GM18868 (cell line): ENCODE measurements at regions not wholly inside any gene's neighbourhood (a gene's known extent, or its start where the extent isn't known, plus 50 kb on each side); places are given as distances from the start of the nearest gene placed in this dataset.
"Not testable (repeated sequence)": the region's sequence is repeated elsewhere in the genome, so short reads cannot be mapped to it uniquely, and the experiment has no call there.

Source experiments
- ATAC-seq: cut with Tn5 transposase; IDR thresholded peaks from one replicate; pipeline ENCODE4 v1.9.1; 2021; ENCODE audit warnings: mild to moderate bottlenecking, moderate library complexity; ENCODE audit not compliant: unreplicated experiment

DNA sequence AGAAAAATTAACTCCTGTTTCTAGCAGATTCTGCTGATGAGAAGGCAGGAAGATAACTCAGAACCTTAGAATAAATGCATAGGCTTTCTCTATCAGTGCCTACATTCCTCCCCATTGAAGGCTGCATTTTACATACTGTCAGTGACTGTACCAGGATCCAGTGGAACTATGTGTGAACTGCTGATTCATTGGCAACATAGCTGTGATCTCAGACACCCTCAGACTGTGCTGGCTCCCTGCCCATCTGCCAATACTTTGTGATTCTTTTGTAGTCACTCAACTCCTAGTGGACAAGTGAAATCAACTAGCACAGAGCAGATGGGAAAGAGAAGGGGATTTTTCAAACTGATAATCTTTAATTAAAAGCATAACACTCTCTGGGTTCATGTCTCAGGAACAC is 375.8 kb downstream of the MDFIC start:
- ATAC-seq, result no peak

DNA sequence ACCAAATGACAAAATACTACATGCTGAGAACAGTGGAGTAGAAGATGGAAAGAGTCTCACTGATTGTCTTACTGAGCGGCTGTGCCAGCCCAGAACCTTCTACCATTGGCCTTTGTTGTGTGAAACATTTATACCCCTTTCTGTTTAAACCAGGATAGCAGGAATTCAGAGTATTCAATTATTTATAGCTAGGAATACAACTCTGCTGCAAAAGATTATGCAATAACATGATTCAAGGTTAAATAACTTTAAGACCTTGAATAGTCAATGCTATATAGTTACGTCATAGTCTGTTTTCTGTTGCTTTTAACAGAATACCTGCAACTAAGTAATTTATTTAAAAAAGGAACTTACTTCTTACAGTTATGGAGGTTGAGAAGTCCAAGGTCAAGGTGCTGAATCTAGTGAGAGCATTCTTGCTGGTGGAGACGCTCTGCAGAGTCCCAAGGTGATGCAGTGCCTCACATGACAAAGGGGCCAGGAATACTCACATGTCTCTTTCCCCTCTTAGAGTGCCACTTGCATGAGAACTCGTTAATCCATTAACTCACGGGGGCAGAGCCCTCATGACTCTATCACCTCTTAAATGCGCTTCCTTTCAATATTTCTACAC is 371.8 kb downstream of the MDFIC start:
- ATAC-seq, result no peak

DNA sequence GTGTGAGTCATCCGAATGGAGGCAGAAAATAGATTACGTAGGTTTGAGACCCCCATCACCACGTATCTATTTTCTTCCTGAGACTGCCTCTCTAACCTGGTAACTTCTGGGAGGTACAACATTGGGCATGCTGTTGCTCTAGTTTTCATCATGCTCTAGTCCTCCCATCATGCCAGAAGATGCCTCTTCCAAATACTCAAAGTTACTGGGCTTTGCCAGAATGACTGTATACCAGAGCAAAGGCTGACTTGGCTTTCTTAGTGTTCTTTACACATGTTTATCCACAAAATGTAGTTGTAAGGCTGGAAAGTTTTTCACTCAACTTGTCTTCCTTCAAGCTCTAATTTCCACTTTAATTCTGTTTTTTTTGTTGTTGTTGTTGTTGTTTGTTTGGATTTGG is 370.5 kb downstream of the MDFIC start:
- no peak for ATAC-seq

DNA sequence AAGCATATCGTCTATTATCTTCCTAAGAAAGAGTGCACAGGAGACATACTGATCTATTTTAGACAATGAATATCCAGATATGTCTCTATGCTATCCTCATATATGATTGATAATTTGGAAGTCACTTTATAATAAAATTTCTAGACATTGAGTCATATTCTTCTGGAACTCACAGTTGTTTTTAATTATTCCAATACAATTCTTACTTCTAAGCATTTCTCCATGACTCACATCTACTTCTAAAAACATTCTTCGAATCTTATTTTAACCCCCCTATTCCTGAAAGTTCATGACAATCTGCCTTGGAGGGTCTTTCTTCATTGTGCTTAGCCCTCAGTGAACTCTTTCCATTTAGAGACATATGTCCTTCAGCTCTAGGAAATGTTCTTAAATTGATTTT is 368.1 kb downstream of the MDFIC start:
- ATAC-seq, result no peak

DNA sequence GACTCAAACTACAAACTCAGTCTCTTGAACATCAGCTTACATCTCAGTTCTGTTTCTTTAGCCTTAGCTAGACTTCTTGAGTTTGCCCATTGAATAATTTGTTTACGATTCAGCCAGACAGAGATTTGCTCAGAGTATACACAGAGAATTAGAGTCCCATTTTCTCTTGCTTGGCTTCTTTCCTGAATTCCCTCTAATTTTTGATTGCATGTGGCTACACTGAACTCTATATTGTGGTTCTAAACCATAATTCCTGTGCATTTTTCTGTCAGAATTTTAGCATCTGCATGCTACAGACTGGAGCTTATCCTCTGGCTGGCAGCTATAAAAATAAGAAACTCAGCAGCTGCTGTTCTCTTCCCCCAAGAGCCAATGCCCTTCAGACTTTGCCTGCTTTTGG is 354.9 kb downstream of the MDFIC start:
- no peak for ATAC-seq

DNA sequence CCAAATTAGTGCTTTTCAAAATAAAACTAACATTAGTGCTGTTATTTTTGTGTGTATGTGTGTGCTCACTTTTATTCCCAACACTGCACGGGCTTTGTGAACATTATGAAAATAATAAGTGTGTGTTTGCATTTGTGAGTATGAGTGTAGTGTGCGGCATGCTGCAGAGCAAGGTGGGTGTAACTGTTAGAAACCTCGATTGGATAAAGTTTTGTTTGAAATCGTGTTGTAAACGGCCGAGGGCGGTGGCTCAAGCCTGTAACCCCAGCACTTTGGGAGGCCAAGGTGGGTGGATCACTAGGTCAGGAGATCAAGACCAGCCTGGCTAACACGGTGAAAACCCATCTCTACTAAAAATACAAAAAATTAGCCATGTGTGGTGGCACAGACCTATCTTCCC is 352.0 kb downstream of the MDFIC start:
- ATAC-seq, result not testable (repeated sequence)

DNA sequence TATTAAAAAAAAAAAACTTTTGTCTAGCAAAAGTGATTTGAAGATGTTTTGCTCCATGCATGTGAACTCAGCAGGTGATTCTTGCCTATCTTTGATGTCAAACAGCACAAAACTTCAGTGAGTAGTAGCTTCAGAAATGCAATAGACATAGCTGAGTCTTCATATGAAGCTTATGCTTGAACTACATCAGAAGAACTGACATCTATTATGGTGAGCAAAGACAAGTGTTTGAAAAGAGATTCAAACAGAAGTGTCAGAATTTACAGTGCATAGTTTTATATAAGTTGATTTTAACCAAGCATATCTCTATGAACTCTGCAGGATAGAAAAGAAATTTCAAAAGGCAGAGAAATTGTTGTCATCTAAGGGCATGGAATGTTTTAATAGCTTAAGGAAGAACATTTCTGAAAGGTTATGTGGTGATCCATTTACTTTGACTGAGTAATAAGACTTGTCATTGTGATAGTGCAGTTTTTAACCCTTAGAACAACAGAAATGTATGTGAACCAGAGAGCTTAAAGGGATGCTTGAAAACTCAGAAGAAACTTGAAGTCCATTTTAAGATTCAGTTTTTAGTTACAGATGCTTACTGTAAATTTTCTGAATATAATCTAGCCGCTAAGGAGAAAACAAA is 351.4 kb downstream of the MDFIC start:
- ATAC-seq, result no peak

DNA sequence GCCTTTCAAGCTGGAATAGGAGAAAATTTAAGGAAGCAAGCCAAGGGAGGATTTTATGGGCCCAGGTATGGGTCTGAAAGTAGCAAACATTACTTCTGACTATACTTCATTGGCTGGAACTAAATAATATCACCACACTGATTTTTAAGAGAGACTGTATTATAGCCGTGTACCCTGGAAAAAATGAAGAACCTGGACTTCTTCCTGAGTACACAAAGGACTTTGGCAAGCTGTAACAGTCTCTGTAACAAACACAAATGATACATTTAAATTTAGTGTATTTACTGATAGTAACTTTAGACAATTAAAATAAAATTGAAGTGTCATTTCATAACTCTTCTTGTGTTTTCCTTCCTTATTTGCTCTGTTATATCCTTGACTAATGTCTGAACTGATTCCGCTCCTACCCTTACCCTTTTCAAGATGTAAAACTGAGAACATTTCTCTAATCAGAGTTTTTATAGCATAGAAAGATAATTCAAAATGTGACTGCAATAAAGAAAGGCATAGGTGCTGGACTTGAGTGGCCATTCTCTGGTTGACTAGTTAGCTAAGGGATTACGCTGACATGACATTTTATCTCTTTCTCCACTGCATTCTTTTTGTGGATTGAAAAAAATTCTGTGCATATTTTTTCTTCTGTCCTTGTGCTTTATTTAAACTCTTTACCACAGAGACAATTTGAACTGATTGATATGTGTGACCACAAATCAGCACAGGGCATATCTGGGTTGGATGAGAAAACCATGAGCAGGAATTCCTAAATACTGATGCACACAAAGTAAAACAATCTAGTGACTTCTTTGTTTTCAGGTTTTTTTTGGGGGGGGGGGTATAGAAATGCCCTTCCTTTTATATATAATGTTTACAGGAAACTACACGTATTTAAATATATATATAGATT is 349.7 kb downstream of the MDFIC start:
- no peak for ATAC-seq

DNA sequence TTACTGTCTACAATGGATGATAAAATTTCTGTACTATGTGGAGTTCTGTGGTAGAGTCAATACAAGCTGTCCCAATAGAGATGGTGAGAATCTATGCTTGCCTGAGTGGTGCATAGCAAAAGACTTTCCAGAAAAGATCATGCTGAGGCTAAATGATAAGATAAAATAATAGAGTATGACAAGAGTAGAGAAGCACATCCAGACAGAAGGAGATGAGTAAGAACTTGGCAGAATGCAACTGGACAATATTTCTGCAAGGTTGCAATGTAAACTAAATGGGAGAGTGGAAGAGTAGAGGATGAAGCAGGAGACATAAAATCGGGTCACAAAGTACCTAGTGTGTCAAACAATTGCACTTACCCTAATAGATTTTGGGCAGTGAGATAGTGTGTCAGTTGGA is 347.6 kb downstream of the MDFIC start:
- no peak for ATAC-seq

DNA sequence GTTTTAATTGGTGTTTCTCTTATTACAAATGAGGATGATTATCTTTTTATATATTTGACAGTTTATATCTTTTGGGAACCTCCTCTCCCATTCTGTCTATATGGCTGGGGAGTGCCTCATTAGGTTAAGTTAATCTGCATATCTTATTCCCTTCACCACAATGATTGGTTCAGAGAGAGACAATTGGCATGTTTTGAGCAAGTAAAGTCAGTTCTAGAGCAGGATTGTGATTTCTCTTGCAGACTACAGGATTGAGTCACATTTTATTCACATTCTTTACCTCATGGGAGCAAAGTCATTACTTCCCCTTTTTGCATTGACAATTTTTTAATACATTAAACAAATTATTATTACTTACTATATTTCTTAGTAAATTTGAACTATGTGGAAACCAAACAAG is 345.6 kb downstream of the MDFIC start:
- peak; percentile 91 for ATAC-seq

DNA sequence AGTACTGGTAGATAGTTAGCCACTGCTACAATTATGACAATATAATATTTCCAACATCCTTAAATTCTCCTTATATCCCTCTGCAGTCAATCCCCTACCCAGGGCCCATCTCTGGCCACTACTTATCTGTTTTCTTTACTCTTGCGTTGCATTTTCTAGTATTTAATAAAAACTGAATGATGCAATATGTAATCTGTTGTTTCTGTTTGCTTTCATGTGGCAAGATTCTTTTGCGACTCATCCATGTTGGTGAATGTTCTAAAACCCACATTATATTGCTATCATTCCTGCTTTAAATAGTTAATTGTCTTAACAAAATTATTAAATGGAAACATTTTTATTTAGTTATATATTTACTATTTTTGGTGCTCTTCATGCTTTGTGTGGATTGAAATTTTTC is 338.5 kb downstream of the MDFIC start:
- ATAC-seq, result no peak

DNA sequence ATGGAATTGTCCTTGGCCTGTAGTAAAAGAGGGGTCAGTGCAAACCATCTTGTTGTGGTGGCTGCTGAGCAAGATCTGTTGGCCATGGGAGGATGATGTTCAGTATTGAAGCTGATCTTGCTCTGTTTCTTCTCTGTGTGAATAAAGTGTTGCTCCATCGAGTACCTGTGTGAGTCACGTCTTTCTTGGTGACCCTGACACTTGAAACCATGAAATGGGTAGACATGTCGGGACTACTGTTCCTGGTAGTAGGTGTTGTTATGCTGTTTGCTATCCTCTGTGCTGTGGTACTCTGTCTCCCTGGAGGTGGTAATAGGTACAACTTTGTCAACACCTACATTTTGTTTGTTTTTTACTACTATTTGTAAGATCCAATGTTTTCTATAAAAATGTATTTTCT is 330.6 kb downstream of the MDFIC start:
- no peak for ATAC-seq

DNA sequence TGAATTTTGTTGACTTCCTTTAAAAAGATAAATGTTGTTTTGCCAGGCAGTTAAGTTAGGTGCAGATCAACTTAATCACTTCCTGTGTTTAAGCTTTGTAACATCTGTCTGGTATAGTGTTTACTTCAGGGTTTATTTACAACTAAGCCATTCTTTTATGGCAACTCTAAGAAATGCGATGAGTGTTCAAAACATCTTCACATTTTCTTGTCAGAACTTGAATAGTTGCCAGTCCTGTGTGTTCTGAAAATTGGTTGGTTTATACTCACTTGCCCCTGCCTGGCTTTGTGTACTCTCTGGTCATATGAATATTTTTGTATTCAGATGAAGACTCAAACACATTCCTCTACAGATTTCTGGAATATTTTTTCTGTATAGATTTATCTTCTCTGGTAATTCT is 327.2 kb downstream of the MDFIC start:
- ATAC-seq, result no peak

DNA sequence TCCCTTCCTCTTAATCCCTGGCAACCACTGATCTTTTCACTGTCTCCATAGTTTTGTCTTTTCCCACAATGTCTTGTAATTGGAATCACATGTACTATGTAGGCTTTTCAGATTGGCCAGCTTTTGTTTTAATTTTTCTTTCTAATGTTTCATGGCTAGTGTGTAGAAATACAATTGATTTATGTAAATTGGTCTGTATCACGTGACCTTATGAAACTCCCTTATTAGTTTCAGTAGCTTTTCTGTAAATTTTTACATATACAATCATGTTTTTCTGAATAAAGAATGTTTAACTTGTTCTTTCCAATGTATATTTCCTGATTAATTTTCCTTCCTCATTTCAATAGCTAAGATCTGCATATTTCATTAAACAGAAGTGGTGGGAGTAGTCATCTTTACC is 319.3 kb downstream of the MDFIC start:
- ATAC-seq, result no peak

DNA sequence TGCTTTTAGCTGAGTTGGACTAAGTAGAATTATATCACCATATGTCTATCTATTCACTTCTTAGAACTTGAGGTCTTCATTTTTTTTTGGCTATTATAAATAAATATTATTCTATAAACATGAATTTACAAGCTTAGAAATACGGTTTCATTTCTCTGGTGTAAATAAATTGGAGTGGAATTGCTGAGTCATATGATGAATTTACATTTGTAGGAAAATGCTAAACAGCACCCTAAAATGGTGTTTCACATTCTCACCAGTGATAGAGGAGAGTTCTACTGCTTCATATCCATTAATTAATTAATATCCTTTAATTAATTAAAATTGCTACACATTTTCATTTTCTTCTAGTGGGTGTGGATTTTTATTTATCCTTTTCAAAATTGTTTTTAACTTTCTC is 318.3 kb downstream of the MDFIC start:
- no peak for ATAC-seq

DNA sequence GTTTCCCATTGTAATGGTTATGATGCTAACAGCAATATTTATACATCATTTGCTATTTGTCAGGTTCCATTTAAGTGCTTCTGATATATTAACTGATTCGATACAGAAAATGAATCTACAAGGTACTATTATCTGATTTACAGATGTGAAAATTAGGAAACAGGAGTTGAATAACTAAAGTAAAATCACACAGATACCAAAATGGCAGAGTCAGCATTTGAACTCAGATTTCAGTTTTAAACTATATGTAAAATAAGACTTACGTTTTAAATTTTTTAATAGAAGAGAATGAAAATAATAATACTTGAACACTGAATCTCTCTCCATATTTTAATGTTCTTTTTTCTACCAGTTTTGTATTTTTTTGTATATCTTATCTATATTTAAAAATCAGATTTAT is 313.2 kb downstream of the MDFIC start:
- ATAC-seq, result no peak

DNA sequence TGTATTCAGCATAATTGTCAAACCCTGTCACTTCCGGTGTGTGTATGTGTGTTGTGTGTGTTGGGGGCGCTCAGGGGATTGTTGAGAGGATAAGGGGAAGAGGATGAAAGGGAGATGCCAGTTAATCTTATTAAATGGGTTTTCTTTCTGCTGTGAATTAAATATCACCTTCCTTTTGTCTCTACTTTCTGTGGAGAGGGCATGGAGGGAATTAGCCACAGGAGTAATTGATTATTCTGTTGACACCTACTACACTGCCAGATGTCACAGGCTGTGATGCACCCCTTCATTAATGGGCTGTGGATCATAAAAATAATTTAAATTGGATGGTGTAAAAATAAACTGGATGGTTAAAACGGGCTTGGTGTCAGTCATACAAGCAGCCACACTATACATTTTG is 311.9 kb downstream of the MDFIC start:
- ATAC-seq, result no peak

DNA sequence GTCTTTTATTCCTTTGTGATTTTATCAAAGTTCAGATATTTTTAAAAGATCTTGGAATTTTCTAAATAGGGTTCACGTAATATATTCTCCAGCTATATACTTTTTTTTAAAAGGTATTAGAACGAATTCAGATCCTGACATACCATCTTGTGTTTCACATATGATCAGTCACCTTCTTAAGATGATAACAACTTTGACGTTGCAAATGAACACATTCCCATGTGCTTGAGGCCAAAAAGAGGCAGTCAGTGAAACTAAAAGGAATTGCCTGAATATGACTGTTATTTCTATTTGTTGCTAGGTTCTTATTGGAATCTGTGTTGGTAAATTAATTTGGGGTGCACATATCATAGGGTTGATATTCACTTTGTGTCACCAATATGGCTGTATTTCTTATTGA is 310.1 kb downstream of the MDFIC start:
- no peak for ATAC-seq

DNA sequence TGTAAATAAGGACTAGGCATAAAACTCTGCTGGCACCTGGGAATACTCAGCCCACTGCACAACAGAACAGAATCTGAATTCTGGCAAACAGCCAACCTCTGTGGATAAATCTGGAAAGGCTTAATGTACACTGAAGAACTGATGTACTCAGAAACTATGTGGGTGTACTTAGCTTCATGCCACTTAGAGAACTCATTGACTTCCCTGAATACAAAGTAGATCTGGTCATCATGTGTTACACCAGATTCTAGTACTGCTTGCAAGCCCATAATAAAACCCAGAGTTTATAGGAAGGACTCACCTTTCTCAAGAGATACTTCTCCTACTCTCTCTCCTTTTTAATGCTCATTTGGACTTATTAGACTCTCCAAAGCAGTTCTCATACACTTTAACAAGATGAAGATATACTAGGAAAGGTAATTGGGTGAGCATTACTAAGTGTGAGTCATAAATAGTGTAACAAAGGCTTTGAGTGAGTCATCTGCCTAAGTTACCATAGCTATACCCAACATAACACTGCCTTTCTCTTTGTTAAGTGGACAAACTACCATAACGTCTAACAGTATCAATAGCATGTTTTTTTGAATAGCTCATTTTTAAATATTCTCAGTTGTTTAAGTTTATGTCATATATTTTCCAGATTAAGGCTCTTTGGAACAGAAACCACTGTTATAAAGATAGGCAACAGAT is 309.1 kb downstream of the MDFIC start:
- peak; percentile 91 for ATAC-seq

DNA sequence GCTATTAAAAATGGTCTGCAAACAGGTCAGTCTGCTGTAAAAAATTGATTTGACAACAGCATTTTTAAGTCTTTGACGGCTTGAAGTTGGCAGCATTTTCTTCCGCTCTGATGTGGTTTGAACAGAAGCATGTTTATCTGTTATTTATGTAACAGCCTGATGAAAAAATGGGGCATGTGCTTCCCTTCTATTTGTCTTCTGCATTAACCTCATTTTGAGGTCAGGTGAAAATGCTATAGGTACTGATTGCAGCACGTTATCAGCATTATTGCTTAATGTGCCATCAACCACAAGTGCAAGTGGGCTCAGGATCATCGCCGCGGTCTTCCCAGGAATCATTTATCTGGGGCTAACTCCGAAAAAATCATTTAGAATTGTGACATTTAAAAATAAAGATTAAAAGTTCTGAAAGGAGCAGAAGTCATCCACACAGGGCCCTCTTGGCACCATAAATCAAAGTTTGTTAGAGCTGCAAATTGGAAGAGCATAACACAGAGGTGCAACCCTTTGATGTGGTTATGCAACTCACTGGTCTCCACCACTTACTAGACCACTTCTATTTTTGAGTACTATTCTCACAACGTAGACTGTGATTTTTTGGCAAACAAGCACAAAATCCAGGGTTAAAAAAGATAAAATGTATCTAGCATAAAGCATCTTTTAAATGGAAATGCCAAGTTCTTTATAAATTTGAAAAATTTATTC is 307.7 kb downstream of the MDFIC start:
- ATAC-seq, result peak; percentile 77
